H1 (cell line): ENCODE measurements at regions not wholly inside any gene's neighbourhood (a gene's known extent, or its start where the extent isn't known, plus 50 kb on each side); places are given as distances from the start of the nearest gene placed in this dataset.

ENCODE experiments used
- CTCF ChIA-PET: fragments of 300-600 bp; sonication (Branson Sonifier 250); formaldehyde crosslinking; loops from one replicate; lab custom pipeline; 2021; ENCODE audit not compliant: partially characterized antibody; lab: Charles Lee
- POLR2A ChIA-PET: fragments of 300-600 bp; sonication (Branson Sonifier 250); formaldehyde crosslinking; loops from one replicate; lab custom pipeline; 2021; ENCODE audit warnings: inconsistent platforms; ENCODE audit not compliant: partially characterized antibody; lab: Charles Lee
- DNase-seq, 2 experiments: peaks; one replicate each; pipeline versions ENCODE4 v3.0.0 to v3.0.0-alpha.2; 2010 to 2022; ENCODE audit warnings: low spot score in 2 of 2, low read depth in 1 of 2, mixed read lengths in 1 of 2
- FAIRE-seq: peaks from 2 replicates; lab custom pipeline; 2011; peaks lifted over from hg19 to GRCh38; lab: Jason Lieb, UNC
- H2AFZ ChIP-seq: 2 replicates; pipeline ENCODE4 v1.8.1; 2012; ENCODE audit warnings: low read length, inconsistent platforms
- H2AK5ac ChIP-seq: 2 replicates; pipeline ENCODE4 v1.6.1; 2013; ENCODE audit warnings: low read depth, low read length
- H2BK120ac ChIP-seq: replicated peaks from 2 replicates; pipeline ENCODE3; 2013; ENCODE audit warnings: low read depth, low read length, inconsistent platforms
- H2BK12ac ChIP-seq: 2 replicates; pipeline ENCODE4 v1.6.1; 2013; ENCODE audit warnings: low read depth, low read length
- H2BK15ac ChIP-seq: 2 replicates; pipeline ENCODE4 v1.6.1; 2013; ENCODE audit warnings: low read length
- H2BK20ac ChIP-seq: 2 replicates; pipeline ENCODE4 v1.6.1; 2013; ENCODE audit warnings: low read length
- H2BK5ac ChIP-seq: 2 replicates; pipeline ENCODE4 v1.6.1; 2013; ENCODE audit warnings: low read depth, low read length
- H3K14ac ChIP-seq: 2 replicates; pipeline ENCODE4 v1.6.1; 2013; ENCODE audit warnings: inconsistent platforms; ENCODE audit not compliant: insufficient read length
- H3K18ac ChIP-seq: 2 replicates; pipeline ENCODE4 v1.6.1; 2013; ENCODE audit warnings: low read length; ENCODE audit errors: extremely low read depth
- H3K23ac ChIP-seq: 2 replicates; pipeline ENCODE4 v1.6.1; 2013; ENCODE audit warnings: inconsistent platforms; ENCODE audit not compliant: insufficient read length
- H3K23me2 ChIP-seq: 2 replicates; pipeline ENCODE4 v1.6.1; 2013; ENCODE audit warnings: low read depth, low read length
- H3K27ac ChIP-seq: 2 replicates; pipeline ENCODE4 v1.6.1; 2011; ENCODE audit warnings: low read depth, low read length, inconsistent platforms
- H3K27me3 ChIP-seq, 4 experiments: replicated peaks in 1 of 4; 1 replicate in 1 of 4; 2 replicates in 3 of 4; pipeline versions ENCODE4 v1.6.1 to v1.8.1; 2011 to 2013; ENCODE audit warnings: low read length in 3 of 4, mild to moderate bottlenecking in 3 of 4, inconsistent platforms in 2 of 4, mixed read lengths in 2 of 4, moderate library complexity in 1 of 4; ENCODE audit not compliant: control insufficient read depth in 3 of 4, insufficient read depth in 3 of 4; ENCODE audit errors: extremely low read depth in 1 of 4
- H3K36me3 ChIP-seq, 4 experiments: 2 replicates each; pipeline versions ENCODE4 v1.6.1 to v1.8.1; 2011 to 2013; ENCODE audit warnings: mild to moderate bottlenecking in 4 of 4, low read length in 3 of 4, moderate library complexity in 2 of 4, control low read depth in 1 of 4, inconsistent platforms in 1 of 4; ENCODE audit not compliant: insufficient read depth in 4 of 4, control insufficient read depth in 2 of 4
- H3K4ac ChIP-seq: replicated peaks from 2 replicates; pipeline ENCODE3; 2013; ENCODE audit warnings: low read length, low read depth, mixed read lengths, inconsistent platforms; ENCODE audit not compliant: insufficient read length
- H3K4me1 ChIP-seq, 4 experiments: replicated peaks in 1 of 4; 1 replicate in 1 of 4; 2 replicates in 3 of 4; pipeline versions ENCODE4 v1.6.1 to v1.8.1; 2011 to 2013; ENCODE audit warnings: low read length in 3 of 4, inconsistent platforms in 2 of 4, mixed read lengths in 1 of 4; ENCODE audit not compliant: insufficient read depth in 4 of 4, control insufficient read depth in 3 of 4
- H3K4me2 ChIP-seq, 2 experiments: 2 replicates each; pipeline versions ENCODE4 v1.6.1 to v1.8.1; 2011 to 2013; ENCODE audit warnings: low read depth in 2 of 2, low read length in 2 of 2, control low read depth in 1 of 2, inconsistent platforms in 1 of 2, mild to moderate bottlenecking in 1 of 2; ENCODE audit not compliant: insufficient read depth in 1 of 2
- H3K4me3 ChIP-seq, 4 experiments: fragments of 200-600, 300-600 bp in 1 of 4; sonication (generic), shearing (Covaris generic), sonication (Bioruptor Twin) in 1 of 4; 2 replicates each; pipeline versions ENCODE4 v1.5.1 to v1.8.1; 2011 to 2016; ENCODE audit warnings: low read length in 4 of 4, low read depth in 3 of 4, control low read depth in 2 of 4, inconsistent platforms in 2 of 4, mild to moderate bottlenecking in 2 of 4, mixed read lengths in 1 of 4, moderate library complexity in 1 of 4; ENCODE audit not compliant: insufficient read depth in 2 of 4; ENCODE audit errors: extremely low read depth in 1 of 4
- H3K56ac ChIP-seq: replicated peaks from 2 replicates; pipeline ENCODE3; 2013; ENCODE audit warnings: low read depth, mild to moderate bottlenecking, mixed read lengths, low read length, inconsistent platforms; ENCODE audit not compliant: insufficient read length
- H3K79me1 ChIP-seq: 2 replicates; pipeline ENCODE4 v1.6.1; 2013; ENCODE audit warnings: low read depth, low read length, control low read depth
- H3K79me2 ChIP-seq, 2 experiments: 2 replicates each; pipeline versions ENCODE4 v1.6.1 to v1.8.1; 2012 to 2013; ENCODE audit warnings: low read length in 2 of 2, mild to moderate bottlenecking in 2 of 2, inconsistent platforms in 1 of 2; ENCODE audit not compliant: insufficient read depth in 2 of 2, control insufficient read depth in 1 of 2
- H3K9ac ChIP-seq, 4 experiments: replicated peaks in 1 of 4; 1 replicate in 1 of 4; 2 replicates in 3 of 4; pipeline versions ENCODE4 v1.6.1 to v1.8.1; 2011 to 2013; ENCODE audit warnings: low read depth in 3 of 4, low read length in 3 of 4, control low read depth in 2 of 4, mild to moderate bottlenecking in 2 of 4, moderate library complexity in 2 of 4, inconsistent platforms in 1 of 4; ENCODE audit errors: extremely low read depth in 1 of 4
- H3K9me3 ChIP-seq, 2 experiments: 2 replicates each; pipeline versions ENCODE4 v1.6.1 to v1.8.1; 2012 to 2013; ENCODE audit warnings: mild to moderate bottlenecking in 2 of 2, moderate library complexity in 2 of 2, control low read depth in 1 of 2, inconsistent platforms in 1 of 2, low read depth in 1 of 2, low read length in 1 of 2, mixed read lengths in 1 of 2; ENCODE audit not compliant: insufficient read depth in 2 of 2
- H4K20me1 ChIP-seq, 2 experiments: replicated peaks in 1 of 2; 2 replicates each; pipeline versions ENCODE3 to v1.8.1; 2011 to 2013; ENCODE audit warnings: inconsistent platforms in 2 of 2, low read length in 2 of 2, mild to moderate bottlenecking in 1 of 2; ENCODE audit not compliant: insufficient read depth in 2 of 2, control insufficient read depth in 1 of 2
- H4K5ac ChIP-seq: 2 replicates; pipeline ENCODE4 v1.6.1; 2013; ENCODE audit warnings: low read length, low read depth, mixed read lengths, inconsistent platforms; ENCODE audit not compliant: insufficient read length
- H4K8ac ChIP-seq: 2 replicates; pipeline ENCODE4 v1.8.0; 2013; ENCODE audit warnings: mild to moderate bottlenecking, moderate library complexity, low read length, inconsistent platforms; ENCODE audit not compliant: insufficient read depth; ENCODE audit errors: extremely low read depth
- H4K91ac ChIP-seq: replicated peaks from 2 replicates; pipeline ENCODE3; 2013; ENCODE audit warnings: low read length, mixed read lengths, inconsistent platforms; ENCODE audit not compliant: insufficient read length
- ASH2L ChIP-seq: fragments of 200-600, 300-600 bp; sonication (generic); IDR thresholded peaks from one replicate; pipeline ENCODE4 v1.7.1; 2017; ENCODE audit warnings: low read length
- BACH1 ChIP-seq: IDR thresholded peaks from 2 replicates; pipeline ENCODE4 v1.6.1; 2012; ENCODE audit warnings: low read length, improper control_type of control experiment
- BRCA1 ChIP-seq: IDR thresholded peaks from 2 replicates; pipeline ENCODE4 v1.6.1; 2012; ENCODE audit warnings: low read depth, low read length, improper control_type of control experiment
- CHD2 ChIP-seq: IDR thresholded peaks from 2 replicates; pipeline ENCODE4 v1.6.1; 2012; ENCODE audit warnings: low read length, improper control_type of control experiment
- CREB1 ChIP-seq: IDR thresholded peaks from 2 replicates; pipeline ENCODE4 v1.6.1; 2012; ENCODE audit warnings: inconsistent platforms
- CTBP2 ChIP-seq: IDR thresholded peaks from 2 replicates; pipeline ENCODE4 v1.7.0; 2011; ENCODE audit warnings: borderline replicate concordance, mild to moderate bottlenecking, moderate library complexity, mixed read lengths, low read length; ENCODE audit not compliant: insufficient read depth, insufficient read length
- E2F6 ChIP-seq: IDR thresholded peaks from 2 replicates; pipeline ENCODE4 v1.6.1; 2012; ENCODE audit warnings: inconsistent platforms
- KDM5A ChIP-seq: fragments of 200-600 bp; IDR thresholded peaks from 2 replicates; pipeline ENCODE4 v1.7.1; 2012; ENCODE audit warnings: mild to moderate bottlenecking, low read length, inconsistent platforms, mixed read lengths
- MAX ChIP-seq: IDR thresholded peaks from 2 replicates; pipeline ENCODE4 v1.6.1; 2012; ENCODE audit warnings: inconsistent platforms
- POLR2A ChIP-seq, 2 experiments: IDR thresholded peaks; 1 replicate in 1 of 2; 2 replicates in 1 of 2; pipeline ENCODE4 v1.6.1; 2011; ENCODE audit warnings: low read depth in 2 of 2, low read length in 2 of 2, mild to moderate bottlenecking in 2 of 2; ENCODE audit errors: control extremely low read depth in 1 of 2
- SAP30 ChIP-seq: fragments of 300-600 bp; sonication (generic); IDR thresholded peaks from 2 replicates; pipeline ENCODE4 v1.7.1; 2012; ENCODE audit warnings: low read length, moderate library complexity, mild to moderate bottlenecking, inconsistent platforms; ENCODE audit not compliant: insufficient read depth, insufficient replicate concordance
- USF2 ChIP-seq: IDR thresholded peaks from 2 replicates; pipeline ENCODE4 v1.6.1; 2011; ENCODE audit warnings: low read length, improper control_type of control experiment
- WGBS, 2 experiments: shearing (Covaris generic) in 1 of 2; methylation state at CpG; one replicate each; pipeline versions ENCODE4 v1.1.6 to v1.1.7; 2013 to 2015; ENCODE audit warnings: low lambda C conversion rate in 2 of 2, mixed read lengths in 2 of 2, inconsistent platforms in 1 of 2, low coverage in 1 of 2, missing lambda C conversion rate in 1 of 2; ENCODE audit not compliant: insufficient replicate concordance in 2 of 2, insufficient coverage in 1 of 2, insufficient read length in 1 of 2; ENCODE audit errors: extremely low coverage in 1 of 2, missing lambda C conversion rate in 1 of 2; 5-methylcytosine and 5-hydroxymethylcytosine counted together

GRCh38 chr19:28961772-28962500, 251.0 kb downstream of the UQCRFS1 start:
- no peak overlapping the region for H3K14ac ChIP-seq
- no peaks in the 10 kb centered on the region for H3K79me1 ChIP-seq
- DNase-seq = no peak
- H3K4ac ChIP-seq = no peak overlapping the region
- H3K27ac ChIP-seq = no peak overlapping the region
- no peak overlapping the region for H3K4me3 ChIP-seq
- no peak overlapping the region for H3K9ac ChIP-seq
- POLR2A ChIA-PET = no interaction called here
- no peak overlapping the region for H3K23ac ChIP-seq
- no peaks in the 10 kb centered on the region for H3K79me2 ChIP-seq
- no peak overlapping the region for H2BK12ac ChIP-seq
- CTCF ChIA-PET = no interaction called here
- H3K56ac ChIP-seq = no peak overlapping the region
- H3K9me3 ChIP-seq = peaks cover 4 to 11% of the 10 kb centered on the region in 2 experiments
- no peaks in the 10 kb centered on the region for H3K36me3 ChIP-seq
- H2AK5ac ChIP-seq = no peak overlapping the region
- H3K4me1 ChIP-seq = no peaks in the 10 kb centered on the region
- no peak overlapping the region for H2BK120ac ChIP-seq
- no peak overlapping the region for H2AFZ ChIP-seq
- no peak overlapping the region for H3K4me2 ChIP-seq
- no peak overlapping the region for H2BK5ac ChIP-seq
- H2BK20ac ChIP-seq = no peak overlapping the region
- no peak overlapping the region for H4K5ac ChIP-seq
- no peaks in the 10 kb centered on the region for H3K23me2 ChIP-seq
- H4K8ac ChIP-seq = no peak overlapping the region
- H4K20me1 ChIP-seq = no peaks in the 10 kb centered on the region
- H3K18ac ChIP-seq = no peak overlapping the region
- H2BK15ac ChIP-seq = no peak overlapping the region
- 100% methylated on average over 1 of the region's 1 CpG; no CpG with 5 or more reads in 1 of the 2 experiments for WGBS, 2 experiments
- no peak overlapping the region for H4K91ac ChIP-seq
- no peaks in the 10 kb centered on the region; a peak in 1 of 7 replicates for H3K27me3 ChIP-seq
- no peak for FAIRE-seq
- TF ChIP-seq BACH1 (no peak), CREB1 (no peak), CTBP2 (no peak), BRCA1 (no peak), KDM5A (no peak), SAP30 (no peak), USF2 (no peak), CHD2 (no peak), MAX (no peak), ASH2L (no peak), E2F6 (no peak), POLR2A (IDR thresholded peaks at IDR 0.05; ENCODE audit: control extremely low read depth in 1 of 2, low read depth in 2 of 2, low read length in 2 of 2) (no peak)
